H1 (cell line): ENCODE measurements at regions not wholly inside any gene's neighbourhood (a gene's known extent, or its start where the extent isn't known, plus 50 kb on each side); places are given as distances from the start of the nearest gene placed in this dataset.

Experiments
- ATF2 ChIP-seq: IDR thresholded peaks from 2 replicates; pipeline ENCODE4 v1.6.1; 2012; ENCODE audit warnings: low read length, inconsistent platforms
- ATF3 ChIP-seq: IDR thresholded peaks from 2 replicates; pipeline ENCODE4 v1.6.1; 2011; ENCODE audit warnings: low read depth, mild to moderate bottlenecking, low read length; ENCODE audit not compliant: insufficient read depth
- BCL11A ChIP-seq, 2 experiments: IDR thresholded peaks; one replicate each; pipeline ENCODE4 v1.6.1; 2011; ENCODE audit warnings: low read depth in 2 of 2, low read length in 2 of 2, mild to moderate bottlenecking in 2 of 2
- CHD2 ChIP-seq: IDR thresholded peaks from 2 replicates; pipeline ENCODE4 v1.6.1; 2012; ENCODE audit warnings: low read length, improper control_type of control experiment
- CTCF ChIP-seq, 3 experiments: IDR thresholded peaks; 1 replicate in 2 of 3; 2 replicates in 1 of 3; pipeline versions ENCODE4 v1.5.1 to v1.6.1; 2011; ENCODE audit warnings: low read length in 3 of 3, mild to moderate bottlenecking in 3 of 3, inconsistent platforms in 2 of 3, low read depth in 1 of 3, moderate library complexity in 1 of 3; ENCODE audit not compliant: insufficient read depth in 1 of 3; ENCODE audit errors: control extremely low read depth in 1 of 3
- KDM1A ChIP-seq: fragments of 200-600, 300-600 bp; sonication (generic); IDR thresholded peaks from 2 replicates; pipeline ENCODE4 v1.7.1; 2016; ENCODE audit warnings: mild to moderate bottlenecking, low read length, borderline replicate concordance
- PHF8 ChIP-seq: fragments of 200-600 bp; sonication (generic); conservative IDR thresholded peaks from 2 replicates; pipeline ENCODE4 v1.7.1; 2012; ENCODE audit warnings: low read depth, mild to moderate bottlenecking, inconsistent platforms, low read length, moderate library complexity
- RXRA ChIP-seq: IDR thresholded peaks from 2 replicates; pipeline ENCODE4 v1.6.1; 2011; ENCODE audit warnings: low read depth, mild to moderate bottlenecking, low read length, moderate library complexity; ENCODE audit not compliant: insufficient read depth
- USF2 ChIP-seq: IDR thresholded peaks from 2 replicates; pipeline ENCODE4 v1.6.1; 2011; ENCODE audit warnings: low read length, improper control_type of control experiment

GRCh38 chr20:47982574-47983360 lies 197.5 kb upstream of the SULF2 start:
- TF ChIP-seq ATF3 (no peak), USF2 (no peak), CTCF (IDR thresholded peaks at IDR 0.05; ENCODE audit: control extremely low read depth in 1 of 3, insufficient read depth in 1 of 3, low read depth in 1 of 3, low read length in 3 of 3) (no peak), PHF8 (no peak), CHD2 (no peak), KDM1A (no peak), ATF2 (no peak), RXRA (no peak), BCL11A (IDR thresholded peaks at IDR 0.05; ENCODE audit: low read depth in 2 of 2, low read length in 2 of 2) (no peak)
